H1 (cell line): ENCODE measurements at regions not wholly inside any gene's neighbourhood (a gene's known extent, or its start where the extent isn't known, plus 50 kb on each side); places are given as distances from the start of the nearest gene placed in this dataset.

Experiments
- CTCF ChIA-PET: fragments of 300-600 bp; sonication (Branson Sonifier 250); formaldehyde crosslinking; loops from one replicate; lab custom pipeline; 2021; ENCODE audit not compliant: partially characterized antibody; lab: Charles Lee
- POLR2A ChIA-PET: fragments of 300-600 bp; sonication (Branson Sonifier 250); formaldehyde crosslinking; loops from one replicate; lab custom pipeline; 2021; ENCODE audit warnings: inconsistent platforms; ENCODE audit not compliant: partially characterized antibody; lab: Charles Lee
- DNase-seq, 2 experiments: peaks; one replicate each; pipeline versions ENCODE4 v3.0.0 to v3.0.0-alpha.2; 2010 to 2022; ENCODE audit warnings: low spot score in 2 of 2, low read depth in 1 of 2, mixed read lengths in 1 of 2
- FAIRE-seq: peaks from 2 replicates; lab custom pipeline; 2011; peaks lifted over from hg19 to GRCh38; lab: Jason Lieb, UNC
- H2AFZ ChIP-seq: 2 replicates; pipeline ENCODE4 v1.8.1; 2012; ENCODE audit warnings: low read length, inconsistent platforms
- H2AK5ac ChIP-seq: 2 replicates; pipeline ENCODE4 v1.6.1; 2013; ENCODE audit warnings: low read depth, low read length
- H2BK120ac ChIP-seq: replicated peaks from 2 replicates; pipeline ENCODE3; 2013; ENCODE audit warnings: low read depth, low read length, inconsistent platforms
- H2BK12ac ChIP-seq: 2 replicates; pipeline ENCODE4 v1.6.1; 2013; ENCODE audit warnings: low read depth, low read length
- H2BK15ac ChIP-seq: 2 replicates; pipeline ENCODE4 v1.6.1; 2013; ENCODE audit warnings: low read length
- H2BK20ac ChIP-seq: 2 replicates; pipeline ENCODE4 v1.6.1; 2013; ENCODE audit warnings: low read length
- H2BK5ac ChIP-seq: 2 replicates; pipeline ENCODE4 v1.6.1; 2013; ENCODE audit warnings: low read depth, low read length
- H3K14ac ChIP-seq: 2 replicates; pipeline ENCODE4 v1.6.1; 2013; ENCODE audit warnings: inconsistent platforms; ENCODE audit not compliant: insufficient read length
- H3K18ac ChIP-seq: 2 replicates; pipeline ENCODE4 v1.6.1; 2013; ENCODE audit warnings: low read length; ENCODE audit errors: extremely low read depth
- H3K23ac ChIP-seq: 2 replicates; pipeline ENCODE4 v1.6.1; 2013; ENCODE audit warnings: inconsistent platforms; ENCODE audit not compliant: insufficient read length
- H3K23me2 ChIP-seq: 2 replicates; pipeline ENCODE4 v1.6.1; 2013; ENCODE audit warnings: low read depth, low read length
- H3K27ac ChIP-seq: 2 replicates; pipeline ENCODE4 v1.6.1; 2011; ENCODE audit warnings: low read depth, low read length, inconsistent platforms
- H3K27me3 ChIP-seq, 4 experiments: replicated peaks in 1 of 4; 1 replicate in 1 of 4; 2 replicates in 3 of 4; pipeline versions ENCODE4 v1.6.1 to v1.8.1; 2011 to 2013; ENCODE audit warnings: low read length in 3 of 4, mild to moderate bottlenecking in 3 of 4, inconsistent platforms in 2 of 4, mixed read lengths in 2 of 4, moderate library complexity in 1 of 4; ENCODE audit not compliant: control insufficient read depth in 3 of 4, insufficient read depth in 3 of 4; ENCODE audit errors: extremely low read depth in 1 of 4
- H3K36me3 ChIP-seq, 4 experiments: 2 replicates each; pipeline versions ENCODE4 v1.6.1 to v1.8.1; 2011 to 2013; ENCODE audit warnings: mild to moderate bottlenecking in 4 of 4, low read length in 3 of 4, moderate library complexity in 2 of 4, control low read depth in 1 of 4, inconsistent platforms in 1 of 4; ENCODE audit not compliant: insufficient read depth in 4 of 4, control insufficient read depth in 2 of 4
- H3K4ac ChIP-seq: replicated peaks from 2 replicates; pipeline ENCODE3; 2013; ENCODE audit warnings: low read length, low read depth, mixed read lengths, inconsistent platforms; ENCODE audit not compliant: insufficient read length
- H3K4me1 ChIP-seq, 4 experiments: replicated peaks in 1 of 4; 1 replicate in 1 of 4; 2 replicates in 3 of 4; pipeline versions ENCODE4 v1.6.1 to v1.8.1; 2011 to 2013; ENCODE audit warnings: low read length in 3 of 4, inconsistent platforms in 2 of 4, mixed read lengths in 1 of 4; ENCODE audit not compliant: insufficient read depth in 4 of 4, control insufficient read depth in 3 of 4
- H3K4me2 ChIP-seq, 2 experiments: 2 replicates each; pipeline versions ENCODE4 v1.6.1 to v1.8.1; 2011 to 2013; ENCODE audit warnings: low read depth in 2 of 2, low read length in 2 of 2, control low read depth in 1 of 2, inconsistent platforms in 1 of 2, mild to moderate bottlenecking in 1 of 2; ENCODE audit not compliant: insufficient read depth in 1 of 2
- H3K4me3 ChIP-seq, 4 experiments: fragments of 200-600, 300-600 bp in 1 of 4; sonication (generic), shearing (Covaris generic), sonication (Bioruptor Twin) in 1 of 4; 2 replicates each; pipeline versions ENCODE4 v1.5.1 to v1.8.1; 2011 to 2016; ENCODE audit warnings: low read length in 4 of 4, low read depth in 3 of 4, control low read depth in 2 of 4, inconsistent platforms in 2 of 4, mild to moderate bottlenecking in 2 of 4, mixed read lengths in 1 of 4, moderate library complexity in 1 of 4; ENCODE audit not compliant: insufficient read depth in 2 of 4; ENCODE audit errors: extremely low read depth in 1 of 4
- H3K56ac ChIP-seq: replicated peaks from 2 replicates; pipeline ENCODE3; 2013; ENCODE audit warnings: low read depth, mild to moderate bottlenecking, mixed read lengths, low read length, inconsistent platforms; ENCODE audit not compliant: insufficient read length
- H3K79me1 ChIP-seq: 2 replicates; pipeline ENCODE4 v1.6.1; 2013; ENCODE audit warnings: low read depth, low read length, control low read depth
- H3K79me2 ChIP-seq, 2 experiments: 2 replicates each; pipeline versions ENCODE4 v1.6.1 to v1.8.1; 2012 to 2013; ENCODE audit warnings: low read length in 2 of 2, mild to moderate bottlenecking in 2 of 2, inconsistent platforms in 1 of 2; ENCODE audit not compliant: insufficient read depth in 2 of 2, control insufficient read depth in 1 of 2
- H3K9ac ChIP-seq, 4 experiments: replicated peaks in 1 of 4; 1 replicate in 1 of 4; 2 replicates in 3 of 4; pipeline versions ENCODE4 v1.6.1 to v1.8.1; 2011 to 2013; ENCODE audit warnings: low read depth in 3 of 4, low read length in 3 of 4, control low read depth in 2 of 4, mild to moderate bottlenecking in 2 of 4, moderate library complexity in 2 of 4, inconsistent platforms in 1 of 4; ENCODE audit errors: extremely low read depth in 1 of 4
- H3K9me3 ChIP-seq, 2 experiments: 2 replicates each; pipeline versions ENCODE4 v1.6.1 to v1.8.1; 2012 to 2013; ENCODE audit warnings: mild to moderate bottlenecking in 2 of 2, moderate library complexity in 2 of 2, control low read depth in 1 of 2, inconsistent platforms in 1 of 2, low read depth in 1 of 2, low read length in 1 of 2, mixed read lengths in 1 of 2; ENCODE audit not compliant: insufficient read depth in 2 of 2
- H4K20me1 ChIP-seq, 2 experiments: replicated peaks in 1 of 2; 2 replicates each; pipeline versions ENCODE3 to v1.8.1; 2011 to 2013; ENCODE audit warnings: inconsistent platforms in 2 of 2, low read length in 2 of 2, mild to moderate bottlenecking in 1 of 2; ENCODE audit not compliant: insufficient read depth in 2 of 2, control insufficient read depth in 1 of 2
- H4K5ac ChIP-seq: 2 replicates; pipeline ENCODE4 v1.6.1; 2013; ENCODE audit warnings: low read length, low read depth, mixed read lengths, inconsistent platforms; ENCODE audit not compliant: insufficient read length
- H4K8ac ChIP-seq: 2 replicates; pipeline ENCODE4 v1.8.0; 2013; ENCODE audit warnings: mild to moderate bottlenecking, moderate library complexity, low read length, inconsistent platforms; ENCODE audit not compliant: insufficient read depth; ENCODE audit errors: extremely low read depth
- H4K91ac ChIP-seq: replicated peaks from 2 replicates; pipeline ENCODE3; 2013; ENCODE audit warnings: low read length, mixed read lengths, inconsistent platforms; ENCODE audit not compliant: insufficient read length
- FOSL1 ChIP-seq: IDR thresholded peaks from 2 replicates; pipeline ENCODE4 v1.6.1; 2011; ENCODE audit warnings: mild to moderate bottlenecking, low read depth, low read length, moderate library complexity; ENCODE audit not compliant: insufficient read depth
- KDM4A ChIP-seq: IDR thresholded peaks from one replicate; pipeline ENCODE4 v1.7.1; 2012; ENCODE audit warnings: low read depth, mild to moderate bottlenecking, moderate library complexity, low read length, inconsistent platforms; ENCODE audit not compliant: severe bottlenecking
- WGBS, 2 experiments: shearing (Covaris generic) in 1 of 2; methylation state at CpG; one replicate each; pipeline versions ENCODE4 v1.1.6 to v1.1.7; 2013 to 2015; ENCODE audit warnings: low lambda C conversion rate in 2 of 2, mixed read lengths in 2 of 2, inconsistent platforms in 1 of 2, low coverage in 1 of 2, missing lambda C conversion rate in 1 of 2; ENCODE audit not compliant: insufficient replicate concordance in 2 of 2, insufficient coverage in 1 of 2, insufficient read length in 1 of 2; ENCODE audit errors: extremely low coverage in 1 of 2, missing lambda C conversion rate in 1 of 2; 5-methylcytosine and 5-hydroxymethylcytosine counted together

- Histone ChIP-seq H3K27me3 (no peaks in the 10 kb centered on the region), H4K20me1 (no peaks in the 10 kb centered on the region), H3K4ac (no peak overlapping the region), H3K14ac (no peak overlapping the region), H3K9ac (no peak overlapping the region), H4K8ac (no peak overlapping the region), H3K23ac (no peak overlapping the region), H3K56ac (no peak overlapping the region), H3K79me1 (no peaks in the 10 kb centered on the region), H2BK12ac (no peak overlapping the region), H3K36me3 (no peaks in the 10 kb centered on the region), H2BK5ac (no peak overlapping the region), H3K18ac (no peak overlapping the region), H3K4me2 (no peak overlapping the region), H3K4me3 (no peak overlapping the region), H2BK20ac (no peak overlapping the region), H2BK120ac (no peak overlapping the region), H2AFZ (no peak overlapping the region), H4K5ac (no peak overlapping the region), H3K79me2 (no peaks in the 10 kb centered on the region), H3K27ac (no peak overlapping the region), H2AK5ac (no peak overlapping the region), H3K23me2 (no peaks in the 10 kb centered on the region), H4K91ac (no peak overlapping the region), H2BK15ac (no peak overlapping the region), H3K4me1 (no peaks in the 10 kb centered on the region), H3K9me3 (no peaks in the 10 kb centered on the region; a peak in 1 of 4 replicates)
- no peak for DNase-seq
- ChIA-PET CTCF (no interaction called here), POLR2A (no interaction called here)
- 82% methylated on average over 3 of the region's 3 CpGs; no CpG with 5 or more reads in 1 of the 2 experiments for WGBS, 2 experiments
- TF ChIP-seq KDM4A (no peak), FOSL1 (no peak)
- FAIRE-seq, result no peak
These were observed 235.2 kb downstream of the NDFIP2 start for GRCh38 chr13:79716191-79716590.
